ENCODE measurements at regions not wholly inside any gene's neighbourhood (a gene's known extent, or its start where the extent isn't known, plus 50 kb on each side); places are given as distances from the start of the nearest gene placed in this dataset.

DNA sequence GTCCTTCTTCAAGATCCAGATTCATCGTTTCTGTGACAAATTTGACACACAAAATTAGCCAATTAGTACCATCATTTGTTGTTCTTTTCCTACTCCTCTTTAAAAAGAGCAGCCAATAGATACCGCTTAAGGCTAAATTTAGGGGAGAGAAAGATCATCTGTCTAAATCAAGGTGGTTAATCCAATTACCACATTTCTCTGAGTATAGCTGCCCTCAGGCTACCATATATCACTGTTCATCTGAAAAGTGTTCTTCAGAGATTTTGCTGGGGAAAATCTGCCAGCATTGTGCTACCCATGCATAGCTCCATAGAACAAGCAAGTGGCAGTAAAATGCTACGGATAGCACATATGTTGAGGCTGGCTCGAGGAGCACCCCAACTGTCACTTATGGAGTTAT, 110.3 kb upstream of the ESRRG start:
- TF ChIP-seq CTCF (IDR thresholded peaks at IDR 0.05; ENCODE audit: low read depth, low read length, poor library complexity, severe bottlenecking), result no peak
- TF ChIP-seq EZH2phosphoT487 (IDR thresholded peaks at IDR 0.05; ENCODE audit: borderline replicate concordance, low read length), result no peak

All from DOHH2 (cell line).